ENCODE measurements at regions not wholly inside any gene's neighbourhood (a gene's known extent, or its start where the extent isn't known, plus 50 kb on each side); places are given as distances from the start of the nearest gene placed in this dataset.

DNA sequence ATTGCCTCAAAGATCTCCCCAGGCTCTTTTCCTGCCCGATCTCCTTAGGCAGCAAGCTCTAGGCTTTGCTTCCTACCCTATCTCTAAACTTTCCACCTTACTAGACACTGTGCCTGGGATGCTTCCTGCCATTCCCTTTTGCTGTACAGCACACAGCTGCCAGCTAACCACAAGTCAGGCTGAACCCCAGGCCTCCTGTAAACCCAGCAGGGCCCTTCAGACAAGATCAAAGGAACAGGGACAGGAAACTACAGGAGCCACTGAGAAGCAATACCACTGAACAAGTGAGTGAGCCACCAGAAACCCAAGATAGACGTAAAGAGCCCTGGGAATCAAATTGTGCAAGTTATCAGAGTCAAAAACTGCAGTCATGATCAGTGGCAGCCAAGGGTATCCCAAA is 180.7 kb downstream of the SUCLG1 start:
- no peak for DNase-seq
- Histone ChIP-seq H3K9me2 (replicated peaks; ENCODE audit: insufficient read depth, low read length) (no peaks in the 10 kb centered on the region), H4K20me1 (ENCODE audit: insufficient read depth, low read length) (no peaks in the 10 kb centered on the region), H3K79me2 (ENCODE audit: low read length) (no peaks in the 10 kb centered on the region), H3F3A (ENCODE audit: insufficient read depth, low read length) (no peaks in the 10 kb centered on the region), H3K36me3 (replicated peaks; ENCODE audit: insufficient read depth, low read length) (no peaks in the 10 kb centered on the region), H3K27ac (ENCODE audit: low read length) (no peak overlapping the region), H3K9me3 (replicated peaks; ENCODE audit: insufficient read depth, low read length) (no peaks in the 10 kb centered on the region), H3K4me2 (ENCODE audit: low read depth, low read length) (no peak overlapping the region), H2AFZ (ENCODE audit: low read length) (no peak overlapping the region), H3K27me3 (replicated peaks; ENCODE audit: insufficient read depth, low read length) (no peaks in the 10 kb centered on the region), H3K4me3 (ENCODE audit: low read length) (no peak overlapping the region), H3K4me1 (ENCODE audit: low read length) (no peaks in the 10 kb centered on the region), H3K9ac (ENCODE audit: low read length) (no peak overlapping the region)
- TF ChIP-seq, protein P1, sequence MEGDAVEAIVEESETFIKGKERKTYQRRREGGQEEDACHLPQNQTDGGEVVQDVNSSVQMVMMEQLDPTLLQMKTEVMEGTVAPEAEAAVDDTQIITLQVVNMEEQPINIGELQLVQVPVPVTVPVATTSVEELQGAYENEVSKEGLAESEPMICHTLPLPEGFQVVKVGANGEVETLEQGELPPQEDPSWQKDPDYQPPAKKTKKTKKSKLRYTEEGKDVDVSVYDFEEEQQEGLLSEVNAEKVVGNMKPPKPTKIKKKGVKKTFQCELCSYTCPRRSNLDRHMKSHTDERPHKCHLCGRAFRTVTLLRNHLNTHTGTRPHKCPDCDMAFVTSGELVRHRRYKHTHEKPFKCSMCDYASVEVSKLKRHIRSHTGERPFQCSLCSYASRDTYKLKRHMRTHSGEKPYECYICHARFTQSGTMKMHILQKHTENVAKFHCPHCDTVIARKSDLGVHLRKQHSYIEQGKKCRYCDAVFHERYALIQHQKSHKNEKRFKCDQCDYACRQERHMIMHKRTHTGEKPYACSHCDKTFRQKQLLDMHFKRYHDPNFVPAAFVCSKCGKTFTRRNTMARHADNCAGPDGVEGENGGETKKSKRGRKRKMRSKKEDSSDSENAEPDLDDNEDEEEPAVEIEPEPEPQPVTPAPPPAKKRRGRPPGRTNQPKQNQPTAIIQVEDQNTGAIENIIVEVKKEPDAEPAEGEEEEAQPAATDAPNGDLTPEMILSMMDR (IDR thresholded peaks at IDR 0.05; ENCODE audit: low read length): no peak
- TF ChIP-seq EZH2phosphoT487 (IDR thresholded peaks at IDR 0.05; ENCODE audit: low read length) (no peak), EZH2 (optimal IDR thresholded peaks at IDR 0.05; ENCODE audit: low read depth, low read length) (no peak)

DNA sequence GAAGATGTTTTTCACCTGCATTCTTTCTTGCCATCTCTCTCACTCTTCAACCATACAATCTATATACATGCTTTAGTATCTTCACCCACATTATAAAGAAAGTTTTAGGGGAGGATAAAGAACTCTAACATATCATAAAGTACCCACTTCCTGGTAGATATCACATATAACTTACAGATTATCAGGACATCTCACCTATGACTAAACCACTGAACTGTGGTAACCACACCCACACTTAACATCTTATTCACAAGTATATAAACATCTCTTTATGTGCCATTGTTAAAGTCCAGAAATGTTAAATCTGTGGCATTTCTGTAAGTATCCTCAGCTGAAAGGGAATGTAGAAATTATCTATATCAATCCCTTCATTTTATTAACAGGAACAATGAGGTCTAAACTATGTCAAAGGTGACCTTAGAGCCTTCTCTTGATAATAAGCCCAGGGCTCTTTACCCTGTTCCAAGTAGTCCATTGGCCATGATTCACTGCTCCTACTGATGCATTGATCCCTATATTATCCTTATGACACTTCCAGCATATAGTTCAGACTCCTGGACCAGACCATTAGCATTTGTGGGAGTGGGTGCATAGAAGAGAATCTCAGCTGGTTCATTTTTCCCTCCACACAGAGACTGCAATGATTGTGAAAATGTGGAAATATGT is 182.4 kb downstream of the SUCLG1 start:
- Histone ChIP-seq H3F3A (ENCODE audit: insufficient read depth, low read length) (no peaks in the 10 kb centered on the region), H3K9me2 (replicated peaks; ENCODE audit: insufficient read depth, low read length) (no peaks in the 10 kb centered on the region), H3K9ac (ENCODE audit: low read length) (no peak overlapping the region), H2AFZ (ENCODE audit: low read length) (no peak overlapping the region), H3K36me3 (replicated peaks; ENCODE audit: insufficient read depth, low read length) (no peaks in the 10 kb centered on the region), H3K27me3 (replicated peaks; ENCODE audit: insufficient read depth, low read length) (no peaks in the 10 kb centered on the region), H3K9me3 (replicated peaks; ENCODE audit: insufficient read depth, low read length) (no peaks in the 10 kb centered on the region), H3K79me2 (ENCODE audit: low read length) (no peaks in the 10 kb centered on the region), H4K20me1 (ENCODE audit: insufficient read depth, low read length) (no peaks in the 10 kb centered on the region), H3K4me3 (ENCODE audit: low read length) (no peak overlapping the region), H3K4me2 (ENCODE audit: low read depth, low read length) (no peak overlapping the region), H3K27ac (ENCODE audit: low read length) (no peak overlapping the region), H3K4me1 (ENCODE audit: low read length) (no peaks in the 10 kb centered on the region)
- DNase-seq: no peak
- TF ChIP-seq, protein P1 (IDR thresholded peaks at IDR 0.05; ENCODE audit: low read length): no peak
- no peak for TF ChIP-seq EZH2 (optimal IDR thresholded peaks at IDR 0.05; ENCODE audit: low read depth, low read length)
- no peak for TF ChIP-seq EZH2phosphoT487 (IDR thresholded peaks at IDR 0.05; ENCODE audit: low read length)

DNA sequence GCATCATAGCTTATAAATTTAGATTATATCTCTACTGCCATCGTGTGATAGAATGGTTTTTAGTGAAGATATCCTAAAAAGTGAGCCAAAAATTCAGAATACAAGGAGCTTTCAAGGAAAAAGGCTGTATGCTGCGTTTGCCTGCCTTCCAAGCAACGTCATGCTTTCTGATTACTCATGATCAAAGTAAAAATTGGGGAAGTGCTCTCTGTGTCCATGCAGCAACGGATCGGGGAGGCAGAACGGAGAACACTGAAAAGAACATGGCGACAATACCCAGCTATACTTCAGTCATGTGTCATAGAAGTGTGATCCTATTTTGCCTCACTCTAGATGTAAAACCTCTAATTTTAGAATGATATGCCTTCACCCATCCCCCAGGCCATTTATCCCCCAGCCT is 185.7 kb downstream of the SUCLG1 start:
- H3K27me3 ChIP-seq (replicated peaks; ENCODE audit: insufficient read depth, low read length): no peaks in the 10 kb centered on the region
- no peaks in the 10 kb centered on the region for H3K36me3 ChIP-seq (replicated peaks; ENCODE audit: insufficient read depth, low read length)
- H3K4me2 ChIP-seq (ENCODE audit: low read depth, low read length): no peak overlapping the region
- no peak for DNase-seq
- no peak overlapping the region for H3K27ac ChIP-seq (ENCODE audit: low read length)
- H3K9me3 ChIP-seq (replicated peaks; ENCODE audit: insufficient read depth, low read length): no peaks in the 10 kb centered on the region
- no peaks in the 10 kb centered on the region for H3K4me1 ChIP-seq (ENCODE audit: low read length)
- no peaks in the 10 kb centered on the region for H4K20me1 ChIP-seq (ENCODE audit: insufficient read depth, low read length)
- no peaks in the 10 kb centered on the region for H3K9me2 ChIP-seq (replicated peaks; ENCODE audit: insufficient read depth, low read length)
- TF ChIP-seq, protein P1 (IDR thresholded peaks at IDR 0.05; ENCODE audit: low read length): no peak
- TF ChIP-seq EZH2 (optimal IDR thresholded peaks at IDR 0.05; ENCODE audit: low read depth, low read length) (no peak), EZH2phosphoT487 (IDR thresholded peaks at IDR 0.05; ENCODE audit: low read length) (no peak)
- no peak overlapping the region for H3K4me3 ChIP-seq (ENCODE audit: low read length)
- H3F3A ChIP-seq (ENCODE audit: insufficient read depth, low read length): no peaks in the 10 kb centered on the region
- H2AFZ ChIP-seq (ENCODE audit: low read length): no peak overlapping the region
- no peak overlapping the region for H3K9ac ChIP-seq (ENCODE audit: low read length)
- H3K79me2 ChIP-seq (ENCODE audit: low read length): no peaks in the 10 kb centered on the region
